Renal cortex interstitium (tissue), 11 donors: ENCODE measurements at regions not wholly inside any gene's neighbourhood (a gene's known extent, or its start where the extent isn't known, plus 50 kb on each side); places are given as distances from the start of the nearest gene placed in this dataset.
A peak's percentile ranks its signal among the peaks of the same experiment; 100 is the strongest.
"Not testable (repeated sequence)": the region's sequence is repeated elsewhere in the genome, so short reads cannot be mapped to it uniquely, and the experiment has no call there.

Experiments used
- DNase-seq, 11 donors: peaks; one replicate each; pipeline ENCODE4 v3.0.0-alpha.2; 2013; ENCODE audit warnings: low read depth in 9 of 11, low spot score in 4 of 11; ENCODE audit errors: extremely low read depth in 1 of 11

DNA sequence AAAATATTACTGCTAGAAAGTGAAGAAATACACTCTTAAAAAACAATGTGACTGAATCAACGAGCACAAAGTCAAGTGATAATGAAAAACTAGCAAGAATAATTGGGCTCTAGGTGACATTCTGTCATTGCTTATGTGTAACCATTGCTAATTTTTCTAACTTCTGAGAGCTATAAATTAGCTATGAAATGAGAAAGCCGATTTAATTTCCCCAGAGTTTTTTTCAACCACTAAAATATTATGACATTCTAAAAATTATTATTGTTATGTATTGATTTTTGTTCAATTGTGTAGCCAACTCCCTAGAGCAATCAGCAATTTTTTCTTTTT is 458.6 kb upstream of the ATXN8OS start:
- no peak for DNase-seq

DNA sequence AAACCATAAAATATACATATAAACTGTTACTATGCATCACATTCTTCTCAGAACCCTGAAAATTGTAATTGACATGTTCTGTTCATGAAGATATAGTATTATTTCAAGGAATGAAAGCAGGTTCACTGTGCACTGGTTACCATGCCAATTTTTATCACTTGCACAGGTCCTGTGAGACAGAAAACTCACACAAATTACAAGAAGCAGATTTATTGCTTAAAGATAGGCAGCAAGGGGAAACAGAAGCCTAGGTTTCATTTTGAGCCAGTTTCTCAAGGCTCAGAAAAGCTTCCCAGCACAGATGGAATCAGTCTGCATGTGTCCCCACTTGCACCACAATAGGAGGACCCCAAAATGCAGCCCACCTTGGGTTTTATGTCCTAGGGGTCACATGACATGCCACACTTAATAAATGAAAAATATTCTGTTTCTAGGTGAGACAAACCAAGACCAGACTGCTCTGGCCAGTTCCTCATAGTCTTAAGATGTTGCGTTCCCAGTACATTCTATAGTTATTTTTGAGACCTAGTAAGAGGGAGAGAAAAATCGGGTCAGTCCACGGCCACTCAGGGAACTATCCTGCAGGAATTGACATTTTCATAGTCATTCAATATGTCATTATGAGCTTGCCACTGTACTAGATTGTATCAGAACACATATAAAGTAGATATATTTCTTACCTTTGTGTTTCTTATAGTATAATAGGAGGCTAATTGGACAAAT is 459.1 kb upstream of the ATXN8OS start:
- DNase-seq: no peak

DNA sequence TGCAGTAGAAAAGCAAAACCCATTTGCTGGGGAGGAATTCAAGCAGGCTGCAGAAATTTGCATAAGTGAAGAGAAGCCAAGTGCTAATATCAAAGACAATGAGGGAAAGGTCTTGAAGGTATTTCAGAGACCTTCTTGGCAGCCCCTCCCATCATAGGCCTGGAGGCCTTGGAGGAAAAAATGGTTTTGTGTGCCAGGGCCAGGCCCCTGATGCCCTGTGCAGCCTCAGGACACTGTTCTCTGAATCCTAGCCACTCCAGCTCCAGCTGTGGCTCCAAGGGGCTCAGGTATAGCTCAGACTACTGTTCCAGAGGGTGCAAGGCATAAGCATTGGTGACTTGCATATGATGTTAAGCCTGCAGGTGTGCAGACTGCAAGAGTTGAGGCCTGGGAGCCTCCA is 463.2 kb upstream of the ATXN8OS start:
- no peak for DNase-seq

DNA sequence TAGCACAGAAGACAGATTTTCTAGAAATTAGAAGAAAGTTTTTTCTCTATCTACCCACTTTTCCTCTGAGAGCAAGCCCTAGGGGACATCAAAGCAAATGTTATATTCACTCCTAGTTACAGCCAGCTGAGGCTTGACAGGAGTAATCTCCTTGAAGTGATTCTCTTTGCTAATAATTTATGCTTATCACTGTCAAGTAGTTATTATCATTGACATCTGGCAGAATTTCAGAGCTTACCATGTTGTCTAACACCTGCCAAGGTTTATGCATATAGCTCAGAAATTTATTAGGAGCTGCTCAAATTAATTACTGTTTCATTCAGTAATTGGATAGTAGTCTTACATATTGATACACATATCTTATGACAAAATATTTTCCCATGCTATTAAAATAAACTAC is 465.9 kb upstream of the ATXN8OS start:
- no peak for DNase-seq

DNA sequence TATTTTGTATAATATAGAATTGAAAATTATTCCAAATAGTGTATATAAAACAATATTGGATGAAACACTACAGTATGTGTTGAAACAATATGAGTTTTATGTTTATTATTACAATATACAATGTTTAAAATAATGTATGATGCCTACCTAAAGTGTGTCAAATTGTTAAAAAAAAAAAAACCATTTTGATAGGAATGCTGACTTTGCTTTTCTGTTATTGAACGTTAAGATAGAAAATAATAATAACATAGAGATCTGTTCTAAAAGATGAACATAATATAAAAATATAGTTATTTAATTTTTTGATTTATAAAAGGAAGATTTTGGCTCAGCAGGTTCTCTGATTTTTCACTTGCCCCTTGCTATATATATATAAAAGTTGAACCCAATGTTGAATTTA is 474.6 kb upstream of the ATXN8OS start:
- no peak for DNase-seq

DNA sequence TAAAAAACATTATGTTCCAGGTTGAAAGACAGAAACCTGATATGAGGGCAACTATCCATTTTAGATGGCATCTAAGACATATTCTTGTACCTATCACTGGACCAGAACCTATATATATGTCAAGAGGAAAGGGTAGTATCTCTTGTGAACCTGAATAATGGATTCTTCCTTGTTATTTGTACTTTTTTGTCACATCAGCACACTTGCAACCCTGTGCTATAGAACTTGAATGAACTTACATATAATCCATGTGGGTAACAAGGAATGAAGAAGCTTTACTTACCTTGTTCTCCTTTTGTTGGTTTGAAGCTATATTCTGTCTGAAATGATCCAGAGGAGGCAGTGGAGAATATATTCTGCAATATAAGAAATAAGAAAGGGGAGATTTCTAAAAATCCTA is 483.7 kb upstream of the ATXN8OS start:
- DNase-seq: no peak

DNA sequence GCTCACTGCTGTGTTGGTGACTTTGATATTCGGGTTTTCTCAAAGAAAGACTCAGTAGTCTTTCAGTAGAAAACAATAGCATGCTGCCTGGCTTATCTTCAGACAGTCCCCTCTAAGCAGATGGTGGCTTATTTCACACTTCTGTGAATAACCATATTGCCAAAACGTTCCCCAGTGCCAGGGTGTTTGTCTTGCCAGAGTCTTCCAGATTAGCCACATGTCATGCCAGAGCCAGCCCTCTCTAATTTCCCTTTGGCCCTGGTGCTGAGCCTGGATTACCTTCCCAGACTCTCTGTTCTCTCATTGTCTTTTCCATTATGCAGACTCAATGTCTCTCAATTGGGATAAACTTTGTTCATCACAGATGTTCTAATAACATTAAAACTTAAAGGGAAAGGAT is 488.0 kb upstream of the ATXN8OS start:
- DNase-seq: no peak

DNA sequence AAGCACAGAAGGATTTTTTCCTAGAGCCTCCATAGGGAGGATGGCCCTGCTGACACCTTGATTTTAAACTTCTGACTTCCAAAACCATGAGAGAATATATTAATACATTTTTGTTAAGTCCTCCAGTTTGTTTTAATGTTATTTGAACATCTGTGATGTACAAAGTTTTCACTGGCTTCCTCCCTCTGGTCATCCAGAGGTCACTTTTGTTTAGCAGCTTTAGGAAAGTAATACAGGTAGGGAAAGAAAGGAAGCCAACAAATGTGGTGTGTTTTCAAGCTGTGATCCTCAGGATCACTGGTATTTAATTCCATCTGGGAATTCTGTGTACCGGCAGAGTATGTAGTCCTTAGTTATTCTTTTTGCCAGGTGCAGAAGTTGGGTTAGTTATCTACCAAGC is 488.8 kb upstream of the ATXN8OS start:
- DNase-seq: no peak

DNA sequence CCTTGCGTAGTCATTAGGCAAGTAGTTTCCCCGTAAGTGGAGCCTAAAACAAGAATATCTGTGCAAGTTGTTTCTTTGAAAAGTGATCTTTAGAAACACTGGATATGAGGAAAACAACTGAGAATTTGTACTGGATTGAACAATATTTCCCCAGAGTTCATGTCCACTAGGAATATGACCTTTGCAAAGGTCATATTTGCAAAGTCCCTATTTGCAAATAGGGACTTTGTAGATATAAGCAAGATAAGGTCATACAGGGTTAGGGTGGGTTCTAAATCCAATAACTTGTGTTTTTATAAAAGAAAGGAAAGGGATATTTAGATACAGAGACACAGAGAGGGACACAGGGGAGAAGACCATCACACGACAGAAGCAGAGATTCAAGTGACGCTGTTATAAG is 489.2 kb upstream of the ATXN8OS start:
- DNase-seq: no peak

DNA sequence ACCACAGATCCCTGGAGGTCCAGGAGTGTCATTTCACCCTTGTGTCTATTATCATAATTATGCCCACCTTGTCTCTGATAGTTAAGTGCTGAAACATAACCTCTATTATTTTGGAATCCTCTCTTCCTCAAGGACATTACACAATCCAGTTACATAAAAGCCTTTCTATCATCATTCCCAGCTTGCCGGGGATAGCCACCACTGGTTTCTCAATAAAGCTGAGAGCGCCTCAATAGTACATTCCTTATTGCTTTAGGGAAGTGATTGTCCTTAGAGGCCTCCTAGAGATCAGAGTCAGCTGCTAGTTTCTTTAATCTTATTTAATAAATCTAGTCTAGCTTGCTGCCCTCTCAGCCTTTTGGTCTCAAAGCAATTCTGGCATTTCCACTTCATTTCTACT is 490.0 kb upstream of the ATXN8OS start:
- no peak for DNase-seq

DNA sequence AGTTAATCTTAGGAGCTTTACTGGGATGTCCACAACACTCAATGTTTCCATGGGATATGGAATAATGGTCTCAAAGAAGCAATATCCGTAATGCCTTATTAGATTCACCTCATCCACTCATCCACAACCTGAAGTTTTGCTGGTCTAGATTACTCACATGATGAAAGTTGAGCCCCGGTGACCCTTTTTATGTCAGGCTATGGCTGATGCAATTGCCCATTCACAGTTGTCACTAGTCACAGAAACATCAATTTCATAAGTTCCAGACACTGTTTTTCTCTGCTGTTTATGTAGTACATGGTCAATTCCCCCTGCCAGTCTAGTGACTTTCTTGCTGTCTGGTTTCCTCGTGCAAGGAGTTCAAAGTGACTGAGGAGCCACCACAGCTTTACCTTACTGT is 491.2 kb upstream of the ATXN8OS start:
- DNase-seq: no peak

DNA sequence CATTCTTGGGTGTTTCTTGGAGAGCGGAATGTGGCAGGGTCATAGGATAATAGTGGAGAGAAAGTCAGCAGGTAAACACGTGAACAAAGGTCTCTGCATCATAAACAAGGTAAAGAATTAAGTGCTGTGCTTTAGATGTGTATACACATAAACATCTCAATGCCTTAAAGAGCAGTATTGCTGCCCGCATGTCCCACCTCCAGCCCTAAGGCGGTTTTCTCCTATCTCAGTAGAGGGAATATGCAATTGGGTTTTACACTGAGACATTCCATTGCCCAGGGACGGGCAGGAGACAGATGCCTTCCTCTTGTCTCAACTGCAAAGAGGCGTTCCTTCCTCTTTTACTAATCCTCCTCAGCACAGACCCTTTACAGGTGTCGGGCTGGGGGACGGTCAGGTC is 492.6 kb upstream of the ATXN8OS start:
- DNase-seq: not testable (repeated sequence)

DNA sequence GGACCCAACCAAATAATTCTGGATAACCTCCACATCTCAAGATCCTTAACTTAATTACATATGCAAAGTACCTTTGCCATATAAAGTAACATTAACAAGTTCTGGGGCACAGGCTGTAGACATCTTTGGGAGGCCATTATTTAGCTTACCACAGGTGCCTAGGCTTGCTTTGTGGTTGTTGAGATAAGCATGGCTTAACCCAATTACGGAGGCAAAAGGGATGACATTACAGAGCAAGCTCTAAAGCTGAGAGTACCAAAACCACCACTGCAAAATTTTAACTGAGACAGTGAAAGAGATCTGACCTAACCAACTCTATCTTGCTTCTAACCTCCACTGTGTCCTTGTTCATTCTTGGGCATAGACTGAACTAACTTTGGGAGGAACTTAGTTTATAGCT is 502.9 kb upstream of the ATXN8OS start:
- DNase-seq: no peak

DNA sequence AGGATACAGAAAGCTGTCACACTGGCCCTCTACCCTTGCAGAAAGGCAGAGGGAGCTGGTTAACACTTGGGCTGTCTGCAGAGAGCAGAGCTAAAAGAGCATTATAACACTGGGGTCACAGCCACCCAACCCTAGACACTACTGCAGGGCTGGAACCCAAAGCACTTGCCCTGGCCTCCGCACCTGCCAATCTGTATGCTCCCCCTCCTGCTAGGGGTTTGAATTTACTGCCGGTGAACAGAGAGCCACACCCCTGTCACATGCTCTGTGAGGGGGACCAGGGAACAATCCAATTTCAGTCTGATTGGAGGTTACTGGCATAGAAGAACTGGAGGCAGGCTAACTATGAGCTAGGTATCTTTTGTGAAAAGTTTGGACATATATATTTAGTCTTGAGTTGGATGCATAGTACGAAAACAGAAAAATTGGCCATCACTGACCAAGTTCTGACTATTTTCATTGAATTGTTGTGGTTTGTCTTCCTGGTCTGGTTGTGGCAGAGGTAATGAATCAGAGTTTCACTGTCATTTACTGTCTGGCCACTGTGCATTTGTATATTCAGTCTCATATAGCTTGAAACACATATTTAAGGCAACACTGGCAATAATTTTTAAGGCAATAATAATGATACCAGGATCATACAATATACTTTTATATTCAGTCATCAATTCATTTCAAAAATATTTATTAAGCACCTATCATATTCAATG is 504.3 kb upstream of the ATXN8OS start:
- DNase-seq: no peak

DNA sequence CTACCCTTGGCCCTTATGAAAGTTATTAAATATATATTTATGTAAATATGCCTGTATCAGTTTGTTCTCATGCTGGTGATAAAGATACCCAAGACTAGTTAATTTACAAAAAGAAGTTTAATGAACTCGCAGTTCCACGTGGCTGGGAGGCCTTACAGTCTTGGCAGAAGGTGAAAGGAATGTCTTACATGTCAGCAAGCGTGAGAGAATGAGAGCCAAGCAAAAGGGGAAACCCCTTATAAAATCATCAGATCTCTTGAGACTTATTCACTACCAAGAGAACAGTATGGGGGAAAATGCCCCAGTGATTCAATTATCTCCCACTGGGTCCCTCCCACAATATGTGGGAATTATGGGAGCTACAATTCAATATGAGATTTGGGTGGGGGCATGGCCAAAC is 506.0 kb upstream of the ATXN8OS start:
- no peak for DNase-seq

DNA sequence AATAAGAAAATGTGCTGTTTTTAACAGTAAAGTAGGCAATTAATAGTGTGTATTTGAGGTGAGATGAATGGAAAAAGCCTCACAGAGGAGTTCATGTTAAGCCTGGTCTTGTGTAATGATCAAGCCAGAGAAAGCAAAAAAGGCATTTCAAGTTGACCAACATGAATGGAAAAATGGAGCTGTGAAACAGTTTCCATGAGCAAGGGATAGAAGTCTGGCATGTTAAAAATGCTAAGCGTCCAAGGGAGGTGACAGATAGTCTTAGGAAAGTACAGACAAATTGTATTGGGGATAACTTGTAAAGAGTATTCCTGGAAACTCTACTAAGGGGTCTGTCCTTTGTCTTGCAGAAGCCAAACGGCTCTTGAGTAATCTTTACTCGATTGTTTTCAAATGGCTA is 506.8 kb upstream of the ATXN8OS start:
- no peak for DNase-seq

DNA sequence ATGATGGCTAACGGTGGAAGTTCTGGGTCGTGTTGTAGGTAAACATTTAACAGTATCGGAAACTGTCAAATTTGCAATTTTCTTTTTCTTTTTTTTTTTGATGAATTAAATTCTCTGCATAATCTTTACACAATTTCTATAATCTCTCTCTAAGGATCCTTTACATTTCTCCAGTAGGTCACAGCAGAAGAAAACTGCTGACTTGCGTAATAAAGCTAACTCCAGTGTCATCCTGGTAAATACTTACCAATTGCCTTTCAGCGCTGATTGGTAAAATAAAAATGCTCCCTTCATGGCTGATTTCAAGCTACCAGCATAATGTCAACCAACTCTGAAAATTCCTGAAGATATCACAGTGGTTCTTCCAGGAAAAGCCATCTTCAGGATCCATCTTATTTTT is 510.5 kb upstream of the ATXN8OS start:
- no peak for DNase-seq

DNA sequence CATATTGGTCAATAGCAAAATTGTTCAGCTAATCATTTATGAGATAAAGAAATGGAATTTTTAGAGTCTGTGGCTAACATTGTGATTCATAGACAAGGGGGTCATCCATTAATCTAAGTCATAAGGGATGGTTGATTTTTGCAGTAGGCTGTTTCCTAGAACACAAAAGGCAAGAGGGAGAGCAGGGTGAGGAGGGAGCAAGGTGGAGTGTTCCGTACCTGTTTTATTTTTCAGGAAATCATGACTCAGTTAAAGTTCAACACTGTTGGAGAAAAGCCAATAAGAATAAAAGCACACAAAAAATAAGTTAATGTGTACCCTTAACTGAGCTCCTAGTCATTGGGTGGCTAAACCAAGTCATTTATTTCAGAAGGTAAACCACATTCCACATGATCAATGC is 512.4 kb upstream of the ATXN8OS start:
- DNase-seq: peak in 1 of 11 donors; percentile 5

DNA sequence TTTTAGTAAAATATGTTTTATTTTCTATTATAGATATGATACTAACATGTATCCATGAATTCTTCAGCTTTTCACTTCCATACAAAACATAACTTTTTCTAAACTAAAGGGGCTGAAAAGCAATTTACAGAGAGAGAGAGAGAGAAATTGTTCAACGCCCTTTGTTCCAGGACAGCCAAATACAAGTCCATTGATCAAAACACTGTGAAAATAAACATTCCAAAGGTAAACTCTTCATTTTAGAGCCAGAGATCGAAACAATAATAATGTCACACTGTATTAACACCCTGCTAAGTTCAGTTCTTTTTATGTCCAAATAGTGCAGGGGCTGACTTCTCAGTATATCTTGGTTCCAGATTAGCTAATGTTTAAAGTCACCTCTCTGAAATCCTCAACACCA is 516.2 kb upstream of the ATXN8OS start:
- DNase-seq: no peak

DNA sequence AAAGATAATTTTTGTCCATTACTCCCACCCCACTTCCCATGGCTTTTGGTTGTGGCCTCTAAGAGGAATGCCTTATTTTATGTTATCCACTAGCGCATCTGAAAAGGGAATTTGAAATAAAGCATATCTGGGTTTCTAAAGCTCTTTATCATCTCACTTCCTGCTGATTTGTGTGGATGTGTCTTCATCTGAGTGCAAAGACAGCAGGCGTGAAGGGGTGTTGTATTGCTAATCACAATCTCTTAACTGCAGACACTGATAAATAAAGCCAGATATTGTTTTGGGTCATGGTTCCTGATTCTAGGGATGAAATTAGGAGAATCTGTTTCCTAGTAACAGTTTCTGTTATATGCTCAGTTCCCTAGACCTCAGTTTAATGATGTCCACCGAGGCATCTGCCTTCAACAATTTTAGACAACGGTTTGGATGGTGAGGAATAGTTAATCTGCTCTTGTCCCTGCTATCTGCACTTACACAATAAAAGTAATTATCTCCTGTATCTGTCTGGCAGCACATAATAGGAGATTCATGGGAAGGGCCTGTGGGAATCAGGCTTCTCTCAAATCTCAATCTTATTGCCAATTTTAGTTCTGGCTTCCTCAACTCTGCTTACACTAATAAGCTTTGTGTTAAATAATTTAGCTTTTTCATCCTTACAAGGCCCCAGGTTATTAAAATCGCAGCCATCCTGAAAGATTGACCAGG is 517.9 kb upstream of the ATXN8OS start:
- no peak for DNase-seq

DNA sequence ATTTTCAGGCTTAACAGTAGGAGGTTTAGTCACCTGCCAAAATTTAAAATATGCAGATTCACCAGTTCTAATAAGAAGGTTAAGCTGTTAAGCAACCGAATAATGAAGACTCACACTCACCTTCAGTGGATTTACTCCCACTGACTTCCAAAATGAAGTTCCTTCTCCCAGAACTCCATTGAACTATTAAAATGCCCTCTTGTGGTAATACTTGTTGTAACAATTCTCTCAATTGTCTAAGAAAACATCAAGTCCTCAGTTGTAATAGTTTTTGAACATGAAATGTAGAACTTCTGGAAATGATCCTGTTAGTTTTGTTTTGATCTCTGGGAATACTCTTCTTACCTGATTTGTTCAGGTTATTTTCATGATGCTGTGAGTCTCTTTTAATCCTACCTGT is 522.0 kb upstream of the ATXN8OS start:
- DNase-seq: no peak
